ENCODE measurements at regions not wholly inside any gene's neighbourhood (a gene's known extent, or its start where the extent isn't known, plus 50 kb on each side); places are given as distances from the start of the nearest gene placed in this dataset.

- Histone ChIP-seq H3K4me1 (no peaks in the 10 kb centered on the region), H3K36me3 (no peaks in the 10 kb centered on the region), H3K9me3 (no peaks in the 10 kb centered on the region), H3K27me3 (no peaks in the 10 kb centered on the region), H3K4me3 (ENCODE audit: low read depth, low read length) (no peak overlapping the region)
- no peak for TF ChIP-seq CTCF (IDR thresholded peaks at IDR 0.05; ENCODE audit: low read depth, low read length)
- no peak for DNase-seq
Measured at GRCh38 chr15:36511594-36511993, 67.8 kb upstream of the CDIN1 start.

- Histone ChIP-seq H3K4me3 (ENCODE audit: low read depth, low read length) (no peak overlapping the region), H3K36me3 (no peaks in the 10 kb centered on the region), H3K4me1 (no peaks in the 10 kb centered on the region), H3K27me3 (no peaks in the 10 kb centered on the region), H3K9me3 (no peaks in the 10 kb centered on the region)
- DNase-seq: no peak
- no peak for TF ChIP-seq CTCF (IDR thresholded peaks at IDR 0.05; ENCODE audit: low read depth, low read length)
Measured at GRCh38 chr15:36517758-36518157, 61.7 kb upstream of the CDIN1 start.

- Histone ChIP-seq H3K27me3 (no peaks in the 10 kb centered on the region), H3K4me3 (ENCODE audit: low read depth, low read length) (no peak overlapping the region), H3K36me3 (no peaks in the 10 kb centered on the region), H3K9me3 (no peaks in the 10 kb centered on the region), H3K4me1 (no peaks in the 10 kb centered on the region)
- TF ChIP-seq CTCF (IDR thresholded peaks at IDR 0.05; ENCODE audit: low read depth, low read length): no peak
- DNase-seq: no peak
Measured at GRCh38 chr15:36519067-36519466, 60.4 kb upstream of the CDIN1 start.

GRCh38 chr15:36525430-36525829 is 54.0 kb upstream of the CDIN1 start:
- Histone ChIP-seq H3K9me3 (no peaks in the 10 kb centered on the region), H3K27me3 (no peaks in the 10 kb centered on the region), H3K4me1 (peaks cover 4% of the 10 kb centered on the region; the same call in 1 of the 2 replicates), H3K4me3 (ENCODE audit: low read depth, low read length) (no peak overlapping the region), H3K36me3 (no peaks in the 10 kb centered on the region)
- no peak for TF ChIP-seq CTCF (IDR thresholded peaks at IDR 0.05; ENCODE audit: low read depth, low read length)
- DNase-seq: no peak

GRCh38 chr15:36527235-36528162 is 51.9 kb upstream of the CDIN1 start:
- Histone ChIP-seq H3K27me3 (no peaks in the 10 kb centered on the region), H3K4me3 (ENCODE audit: low read depth, low read length) (no peak overlapping the region), H3K4me1 (peaks cover 4% of the 10 kb centered on the region; the same call in 1 of the 2 replicates), H3K36me3 (no peaks in the 10 kb centered on the region), H3K9me3 (no peaks in the 10 kb centered on the region)
- DNase-seq: no peak
- no peak for TF ChIP-seq CTCF (IDR thresholded peaks at IDR 0.05; ENCODE audit: low read depth, low read length)

All from BE2C (cell line).